SKM-1 treated with dmso at 0.1 percent for 144 hours (cell line): ENCODE measurements at regions not wholly inside any gene's neighbourhood (a gene's known extent, or its start where the extent isn't known, plus 50 kb on each side); places are given as distances from the start of the nearest gene placed in this dataset.
A peak's percentile ranks its signal among the peaks of the same experiment; 100 is the strongest.

ENCODE experiments used
- DNase-seq: peaks from one replicate; lab custom pipeline; 2025; ENCODE audit not compliant: unreplicated experiment; lab: John Stamatoyannopoulos, UW

- no peak for DNase-seq
Measured at GRCh38 chr2:74759986-74760385, 73.9 kb upstream of the HK2 start.

GRCh38 chr2:74760875-74761630 lies 72.9 kb upstream of the HK2 start:
- DNase-seq = no peak

GRCh38 chr2:74762789-74763188 lies 71.1 kb upstream of the HK2 start:
- DNase-seq = no peak

- DNase-seq = no peak
Measured at GRCh38 chr2:74763962-74764428, 69.9 kb upstream of the HK2 start.

- DNase-seq = peak; percentile 49
Measured at GRCh38 chr2:74764429-74765272, 69.3 kb upstream of the HK2 start.

- no peak for DNase-seq
Measured at GRCh38 chr2:74766780-74767179, 67.1 kb upstream of the HK2 start.

- no peak for DNase-seq
Measured at GRCh38 chr2:74767618-74768017, 66.3 kb upstream of the HK2 start.

- no peak for DNase-seq
Measured at GRCh38 chr2:74768401-74768914, 65.5 kb upstream of the HK2 start.

- DNase-seq = no peak
Measured at GRCh38 chr2:74772046-74772445, 61.9 kb upstream of the HK2 start.

GRCh38 chr2:74777161-74777900 lies 56.6 kb upstream of the HK2 start:
- no peak for DNase-seq

- no peak for DNase-seq
Measured at GRCh38 chr2:74778381-74779264, 55.3 kb upstream of the HK2 start.

GRCh38 chr2:74779265-74779558 lies 54.7 kb upstream of the HK2 start:
- no peak for DNase-seq

GRCh38 chr2:74779587-74780135 lies 54.3 kb upstream of the HK2 start:
- DNase-seq = no peak
